ENCODE measurements at regions not wholly inside any gene's neighbourhood (a gene's known extent, or its start where the extent isn't known, plus 50 kb on each side); places are given as distances from the start of the nearest gene placed in this dataset.

DNA sequence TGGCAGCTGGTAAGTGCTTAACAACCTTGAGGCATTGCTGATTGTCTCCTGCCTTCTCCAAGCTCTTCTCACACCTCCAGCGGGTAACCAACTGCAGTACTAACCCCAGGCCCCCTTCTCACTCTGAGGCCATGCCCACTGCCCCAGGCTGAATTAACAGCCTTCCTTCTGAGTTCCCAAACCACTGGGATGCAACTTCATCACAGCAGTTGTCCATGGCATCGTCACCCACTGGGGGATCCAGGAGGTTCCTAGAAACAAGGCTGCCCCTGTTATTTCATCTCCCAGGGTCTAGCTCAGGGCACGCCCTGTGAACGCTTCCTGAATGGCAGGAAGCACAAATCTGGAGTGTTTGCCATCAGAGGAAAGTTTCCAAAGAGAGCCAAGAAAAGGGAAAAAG lies 58.0 kb downstream of the SYNE3 start:
- no peak overlapping the region for H2AFZ ChIP-seq
- 93% methylated on average over 4 of the region's 4 CpGs for WGBS (ENCODE audit: low lambda C conversion rate, missing lambda C conversion rate)
- H3K27me3 ChIP-seq, result peaks cover 2% of the 10 kb centered on the region
- H3K79me2 ChIP-seq, result no peaks in the 10 kb centered on the region
- no peak for TF ChIP-seq EZH2phosphoT487 (IDR thresholded peaks at IDR 0.05; ENCODE audit: low read depth, severe bottlenecking, unreplicated experiment)
- TF ChIP-seq, protein P1, sequence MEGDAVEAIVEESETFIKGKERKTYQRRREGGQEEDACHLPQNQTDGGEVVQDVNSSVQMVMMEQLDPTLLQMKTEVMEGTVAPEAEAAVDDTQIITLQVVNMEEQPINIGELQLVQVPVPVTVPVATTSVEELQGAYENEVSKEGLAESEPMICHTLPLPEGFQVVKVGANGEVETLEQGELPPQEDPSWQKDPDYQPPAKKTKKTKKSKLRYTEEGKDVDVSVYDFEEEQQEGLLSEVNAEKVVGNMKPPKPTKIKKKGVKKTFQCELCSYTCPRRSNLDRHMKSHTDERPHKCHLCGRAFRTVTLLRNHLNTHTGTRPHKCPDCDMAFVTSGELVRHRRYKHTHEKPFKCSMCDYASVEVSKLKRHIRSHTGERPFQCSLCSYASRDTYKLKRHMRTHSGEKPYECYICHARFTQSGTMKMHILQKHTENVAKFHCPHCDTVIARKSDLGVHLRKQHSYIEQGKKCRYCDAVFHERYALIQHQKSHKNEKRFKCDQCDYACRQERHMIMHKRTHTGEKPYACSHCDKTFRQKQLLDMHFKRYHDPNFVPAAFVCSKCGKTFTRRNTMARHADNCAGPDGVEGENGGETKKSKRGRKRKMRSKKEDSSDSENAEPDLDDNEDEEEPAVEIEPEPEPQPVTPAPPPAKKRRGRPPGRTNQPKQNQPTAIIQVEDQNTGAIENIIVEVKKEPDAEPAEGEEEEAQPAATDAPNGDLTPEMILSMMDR (IDR thresholded peaks at IDR 0.05; ENCODE audit: poor library complexity), result no peak
- no peak for TF ChIP-seq EZH2 (IDR thresholded peaks at IDR 0.05; ENCODE audit: borderline replicate concordance)
- no peak for DNase-seq (ENCODE audit: low spot score)
- no peak overlapping the region for H3K4me3 ChIP-seq
- H3K27ac ChIP-seq, result no peak overlapping the region
- no peaks in the 10 kb centered on the region for H3K4me1 ChIP-seq (ENCODE audit: insufficient read depth)
- no peaks in the 10 kb centered on the region for H3K9me2 ChIP-seq (replicated peaks; ENCODE audit: insufficient read depth)
- no peaks in the 10 kb centered on the region for H3K9me3 ChIP-seq (ENCODE audit: low read depth)
- no peaks in the 10 kb centered on the region for H4K20me1 ChIP-seq (ENCODE audit: insufficient read depth, poor library complexity, severe bottlenecking)
- no peak overlapping the region for H3K4me2 ChIP-seq
- H3K36me3 ChIP-seq (replicated peaks; ENCODE audit: insufficient read depth, low read depth), result no peaks in the 10 kb centered on the region

DNA sequence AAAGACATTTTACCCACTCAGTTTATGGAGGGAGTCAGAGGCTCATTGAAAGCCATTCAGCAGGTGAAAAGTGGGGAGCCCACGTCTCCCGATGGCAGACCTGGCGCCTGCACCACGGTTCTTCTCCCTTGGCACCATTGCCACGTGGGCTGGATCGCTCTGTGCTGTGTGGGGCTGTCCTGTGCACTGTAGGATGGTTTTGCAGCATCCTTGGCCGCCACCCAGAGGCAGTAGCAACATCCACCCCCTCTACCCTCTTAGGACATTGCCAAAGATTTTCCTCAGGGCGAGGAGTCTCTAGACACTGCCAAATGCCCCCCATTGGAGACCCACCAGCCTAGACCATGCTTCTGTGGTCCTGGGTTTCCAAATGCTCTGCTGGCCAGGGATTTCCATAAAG lies 60.2 kb downstream of the SYNE3 start:
- TF ChIP-seq EZH2 (IDR thresholded peaks at IDR 0.05; ENCODE audit: borderline replicate concordance), result no peak
- no peak for TF ChIP-seq EZH2phosphoT487 (IDR thresholded peaks at IDR 0.05; ENCODE audit: low read depth, severe bottlenecking, unreplicated experiment)
- TF ChIP-seq, protein P1 (IDR thresholded peaks at IDR 0.05; ENCODE audit: poor library complexity), result no peak
- Histone ChIP-seq H2AFZ (no peak overlapping the region), H3K4me1 (ENCODE audit: insufficient read depth) (no peaks in the 10 kb centered on the region), H3K27ac (no peak overlapping the region), H4K20me1 (ENCODE audit: insufficient read depth, poor library complexity, severe bottlenecking) (no peaks in the 10 kb centered on the region), H3K9me2 (replicated peaks; ENCODE audit: insufficient read depth) (no peaks in the 10 kb centered on the region), H3K4me3 (no peak overlapping the region), H3K79me2 (no peaks in the 10 kb centered on the region), H3K36me3 (replicated peaks; ENCODE audit: insufficient read depth, low read depth) (no peaks in the 10 kb centered on the region), H3K9me3 (ENCODE audit: low read depth) (no peaks in the 10 kb centered on the region), H3K4me2 (no peak overlapping the region), H3K27me3 (peaks cover 2% of the 10 kb centered on the region)
- no peak for DNase-seq (ENCODE audit: low spot score)
- 90% methylated on average over 8 of the region's 8 CpGs for WGBS (ENCODE audit: low lambda C conversion rate, missing lambda C conversion rate)

DNA sequence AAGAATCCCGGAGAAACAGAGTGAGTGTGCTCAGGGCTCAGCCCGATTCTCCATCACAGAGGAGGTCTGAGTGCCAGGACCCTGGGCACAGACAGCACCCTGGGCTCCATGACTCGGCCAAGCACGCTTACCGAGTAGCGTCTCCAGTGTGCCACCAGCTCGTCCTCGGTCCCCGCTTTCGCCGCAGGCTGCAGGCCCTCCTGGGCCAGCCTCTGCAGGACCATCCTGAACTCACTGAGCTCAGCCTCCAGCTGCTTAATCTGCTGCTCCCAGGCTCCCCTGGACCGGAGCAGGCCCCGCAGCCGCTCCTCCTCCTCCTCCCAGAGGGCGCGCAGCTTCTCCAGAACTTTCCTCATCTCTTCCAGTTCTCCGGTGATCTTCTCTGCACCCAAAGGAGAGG lies 61.2 kb downstream of the SYNE3 start:
- TF ChIP-seq, protein P1 (IDR thresholded peaks at IDR 0.05; ENCODE audit: poor library complexity), result no peak
- TF ChIP-seq EZH2 (IDR thresholded peaks at IDR 0.05; ENCODE audit: borderline replicate concordance) (no peak), EZH2phosphoT487 (IDR thresholded peaks at IDR 0.05; ENCODE audit: low read depth, severe bottlenecking, unreplicated experiment) (no peak)
- Histone ChIP-seq H3K36me3 (replicated peaks; ENCODE audit: insufficient read depth, low read depth) (no peaks in the 10 kb centered on the region), H4K20me1 (ENCODE audit: insufficient read depth, poor library complexity, severe bottlenecking) (no peaks in the 10 kb centered on the region), H3K79me2 (no peaks in the 10 kb centered on the region), H3K4me2 (no peak overlapping the region), H3K9me2 (replicated peaks; ENCODE audit: insufficient read depth) (no peaks in the 10 kb centered on the region), H3K9me3 (ENCODE audit: low read depth) (no peaks in the 10 kb centered on the region), H3K27ac (no peak overlapping the region), H3K4me3 (no peak overlapping the region), H2AFZ (no peak overlapping the region), H3K27me3 (peaks cover 2% of the 10 kb centered on the region), H3K4me1 (ENCODE audit: insufficient read depth) (no peaks in the 10 kb centered on the region)
- 96% methylated on average over 17 of the region's 17 CpGs for WGBS (ENCODE audit: low lambda C conversion rate, missing lambda C conversion rate)
- no peak for DNase-seq (ENCODE audit: low spot score)

DNA sequence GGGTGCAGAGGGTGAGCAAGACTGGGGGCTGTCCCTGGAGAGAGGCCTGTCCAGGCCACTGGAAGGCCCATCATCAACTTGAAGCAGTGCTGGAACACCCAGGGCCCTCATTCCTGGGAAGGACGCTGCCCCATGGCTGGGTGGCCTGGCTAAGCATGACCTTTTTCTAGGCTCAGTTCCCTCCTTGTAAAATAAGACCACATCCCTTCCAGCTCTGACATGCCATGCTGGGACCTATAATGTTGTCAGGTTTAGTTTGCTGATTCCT lies 62.8 kb downstream of the SYNE3 start:
- H3K4me2 ChIP-seq, result no peak overlapping the region
- no peaks in the 10 kb centered on the region for H3K79me2 ChIP-seq
- H3K4me3 ChIP-seq, result no peak overlapping the region
- DNase-seq (ENCODE audit: low spot score), result no peak
- H4K20me1 ChIP-seq (ENCODE audit: insufficient read depth, poor library complexity, severe bottlenecking), result no peaks in the 10 kb centered on the region
- WGBS (ENCODE audit: low lambda C conversion rate, missing lambda C conversion rate), result 100% methylated on average over 1 of the region's 1 CpG
- TF ChIP-seq, protein P1 (IDR thresholded peaks at IDR 0.05; ENCODE audit: poor library complexity), result no peak
- no peak for TF ChIP-seq EZH2phosphoT487 (IDR thresholded peaks at IDR 0.05; ENCODE audit: low read depth, severe bottlenecking, unreplicated experiment)
- no peak for TF ChIP-seq EZH2 (IDR thresholded peaks at IDR 0.05; ENCODE audit: borderline replicate concordance)
- no peaks in the 10 kb centered on the region for H3K36me3 ChIP-seq (replicated peaks; ENCODE audit: insufficient read depth, low read depth)
- H3K27me3 ChIP-seq, result no peaks in the 10 kb centered on the region
- H2AFZ ChIP-seq, result no peak overlapping the region
- no peaks in the 10 kb centered on the region for H3K4me1 ChIP-seq (ENCODE audit: insufficient read depth)
- H3K9me2 ChIP-seq (replicated peaks; ENCODE audit: insufficient read depth), result no peaks in the 10 kb centered on the region
- no peak overlapping the region for H3K27ac ChIP-seq
- H3K9me3 ChIP-seq (ENCODE audit: low read depth), result no peaks in the 10 kb centered on the region
